Neural cell (in vitro differentiated cells): ENCODE measurements at regions not wholly inside any gene's neighbourhood (a gene's known extent, or its start where the extent isn't known, plus 50 kb on each side); places are given as distances from the start of the nearest gene placed in this dataset.

Experiments
- CTCF ChIP-seq: fragments of 450-650 bp; IDR thresholded peaks from 2 replicates; pipeline ENCODE4 v1.5.1; 2014; ENCODE audit warnings: antibody characterized with exemption, mild to moderate bottlenecking, moderate library complexity; ENCODE audit not compliant: poor library complexity, severe bottlenecking
- POLR2AphosphoS5 ChIP-seq: IDR thresholded peaks from 2 replicates; pipeline ENCODE4 v1.6.1; 2012
- TAF1 ChIP-seq: IDR thresholded peaks from 2 replicates; pipeline ENCODE4 v1.6.1; 2012; ENCODE audit warnings: low read depth

GRCh38 chr11:109739379-109739778 is 317.4 kb downstream of the C11orf87 start:
- no peak for TF ChIP-seq CTCF
- no peak for TF ChIP-seq TAF1
- TF ChIP-seq POLR2AphosphoS5, result no peak
